GM21576 (cell line): ENCODE measurements at regions not wholly inside any gene's neighbourhood (a gene's known extent, or its start where the extent isn't known, plus 50 kb on each side); places are given as distances from the start of the nearest gene placed in this dataset.
"Not testable (repeated sequence)": the region's sequence is repeated elsewhere in the genome, so short reads cannot be mapped to it uniquely, and the experiment has no call there.

Experiments used
- ATAC-seq: cut with Tn5 transposase; IDR thresholded peaks from one replicate; pipeline ENCODE4 v1.9.1; 2021; ENCODE audit warnings: mild to moderate bottlenecking, moderate library complexity; ENCODE audit not compliant: unreplicated experiment

- ATAC-seq, result no peak
Observed at GRCh38 chr5:102554082-102554481, 55.3 kb upstream of the SLCO6A1 start.

GRCh38 chr5:102554728-102555127 is 55.9 kb upstream of the SLCO6A1 start:
- no peak for ATAC-seq

- no peak for ATAC-seq
Observed at GRCh38 chr5:102561894-102562760, 63.3 kb upstream of the SLCO6A1 start.

GRCh38 chr5:102570747-102571146 is 71.9 kb upstream of the SLCO6A1 start:
- no peak for ATAC-seq

DNA sequence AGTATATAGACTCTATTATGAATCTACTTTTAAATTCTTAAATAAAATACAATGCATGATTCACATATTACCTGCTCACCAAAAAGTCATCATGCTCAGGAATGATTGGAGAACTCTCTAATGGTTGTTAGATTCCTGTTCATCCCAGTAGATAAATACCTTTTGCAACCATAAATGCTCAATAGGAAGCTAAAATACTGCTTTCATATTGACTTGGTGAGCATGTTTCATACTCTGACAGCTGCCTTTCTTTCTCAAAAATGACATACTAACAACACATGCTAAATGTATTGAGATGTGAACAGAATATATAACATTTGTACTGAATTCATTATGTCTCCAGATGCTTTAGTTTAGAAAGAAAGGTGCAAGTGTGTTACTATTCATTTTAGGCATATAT is 79.6 kb upstream of the SLCO6A1 start:
- ATAC-seq, result no peak

- ATAC-seq, result no peak
Observed at GRCh38 chr5:102579379-102579778, 80.6 kb upstream of the SLCO6A1 start.

DNA sequence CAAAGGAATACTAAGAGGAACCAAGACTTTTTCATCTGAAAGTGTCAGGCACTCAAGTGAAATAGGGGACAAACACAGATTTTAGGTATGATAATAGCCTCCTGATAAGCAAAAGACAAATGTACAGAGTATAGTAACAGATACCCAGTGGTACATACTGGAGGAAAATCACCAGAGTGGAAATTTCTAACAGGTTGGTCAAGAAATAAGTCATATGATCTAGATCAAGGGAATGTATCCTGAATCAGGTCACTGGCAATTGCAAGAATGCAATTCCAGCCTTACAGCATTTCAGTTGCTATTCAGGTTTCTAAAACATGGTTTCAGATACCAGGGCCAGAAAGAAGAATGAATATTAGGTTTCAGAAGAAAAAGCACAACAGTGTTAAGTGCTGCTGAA is 82.2 kb upstream of the SLCO6A1 start:
- ATAC-seq, result no peak

GRCh38 chr5:102582696-102583095 is 83.9 kb upstream of the SLCO6A1 start:
- ATAC-seq, result no peak

GRCh38 chr5:102583276-102584124 is 84.7 kb upstream of the SLCO6A1 start:
- ATAC-seq, result no peak

DNA sequence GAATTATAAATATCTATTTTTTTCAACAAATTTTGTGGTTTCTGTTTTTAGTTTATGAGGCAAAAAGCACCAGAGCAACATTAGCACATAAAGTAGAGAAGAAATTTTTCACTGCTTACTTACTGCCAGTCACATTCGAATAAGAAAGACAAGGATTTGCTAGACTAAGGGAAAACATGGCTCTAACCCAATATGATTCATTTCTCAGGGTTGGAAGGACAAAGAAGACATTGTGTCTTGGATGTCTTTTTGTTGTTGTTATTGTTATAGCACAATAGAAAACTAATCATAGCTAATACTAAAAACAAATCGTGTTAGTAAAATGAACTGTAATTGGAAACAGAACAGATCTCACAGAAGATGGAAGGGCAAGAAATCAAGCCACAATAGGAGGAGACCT is 90.9 kb upstream of the SLCO6A1 start:
- ATAC-seq, result no peak

DNA sequence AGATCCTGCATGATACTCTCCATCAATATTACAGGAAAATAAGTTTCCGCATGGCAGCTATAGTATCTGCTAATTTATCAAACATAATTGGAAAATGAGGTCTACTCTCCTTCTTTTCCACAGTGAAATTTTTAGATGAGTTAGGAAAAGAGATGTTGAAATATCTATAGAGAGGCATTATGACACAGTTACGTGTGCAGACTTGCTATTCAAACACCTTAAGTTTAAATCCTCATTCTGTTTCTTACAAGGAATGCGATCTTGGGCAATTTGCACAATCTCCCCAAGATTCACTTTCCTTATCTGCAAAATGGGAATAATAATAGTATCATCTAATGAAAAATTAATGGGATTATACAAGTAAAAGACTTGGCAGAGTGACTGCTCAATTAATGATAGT is 91.7 kb upstream of the SLCO6A1 start:
- ATAC-seq, result no peak

GRCh38 chr5:102591650-102592049 is 92.8 kb upstream of the SLCO6A1 start:
- ATAC-seq, result peak; percentile 68

DNA sequence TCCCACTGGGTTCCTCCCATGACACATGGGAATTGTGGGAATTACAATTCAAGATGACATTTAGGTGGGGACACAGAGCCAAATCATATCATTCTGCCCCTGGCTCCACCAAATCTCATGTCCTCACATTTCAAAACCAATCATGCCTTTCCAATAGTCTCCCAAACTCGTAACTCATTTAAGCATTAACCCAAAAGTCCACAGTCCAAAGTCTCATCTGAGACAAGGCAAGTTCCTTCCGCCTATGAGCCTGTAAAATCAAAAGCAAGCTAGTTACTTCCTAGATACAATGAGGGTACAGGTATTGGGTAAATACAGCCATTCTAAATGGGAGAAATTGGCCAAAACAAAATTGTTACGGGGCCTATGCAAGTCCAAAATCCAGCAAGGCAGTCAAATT is 93.8 kb upstream of the SLCO6A1 start:
- not testable (repeated sequence) for ATAC-seq

DNA sequence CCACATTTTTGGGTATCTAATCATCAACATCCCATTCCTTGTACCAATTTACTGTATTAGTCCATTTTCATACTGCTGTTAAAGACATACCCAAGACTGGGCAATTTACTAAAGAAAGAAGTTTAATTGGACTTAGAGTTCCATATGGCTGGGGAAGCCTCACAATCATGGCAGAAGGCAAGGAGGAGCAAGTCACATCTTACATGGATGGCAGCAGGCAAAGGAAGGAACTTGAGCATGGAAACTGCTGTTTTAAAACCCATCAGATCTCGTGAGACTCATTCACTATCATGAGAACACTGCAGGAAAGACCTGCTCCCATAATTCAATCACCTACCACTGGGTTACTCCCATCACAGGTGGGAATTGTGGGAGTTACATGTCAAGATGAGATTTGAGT is 95.4 kb upstream of the SLCO6A1 start:
- no peak for ATAC-seq

DNA sequence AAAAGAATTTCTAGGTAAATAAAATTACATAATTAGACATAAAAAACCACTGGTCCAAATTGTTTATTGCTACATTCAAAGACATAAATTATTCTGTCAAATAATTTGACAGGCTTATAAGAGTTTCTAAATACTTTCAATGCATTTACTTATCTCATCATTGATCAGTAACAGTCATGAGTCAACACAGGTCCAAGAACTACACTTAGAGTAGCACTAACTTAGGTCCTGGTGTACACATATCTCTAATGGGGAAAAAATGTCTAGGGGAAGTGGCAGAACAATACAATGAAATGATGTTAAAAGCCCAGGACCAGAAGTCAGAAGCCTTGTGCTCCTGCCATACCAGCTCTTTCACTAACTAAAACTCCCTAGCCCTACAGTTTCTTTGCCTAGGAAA is 96.5 kb upstream of the SLCO6A1 start:
- no peak for ATAC-seq

GRCh38 chr5:102596113-102596512 is 97.3 kb upstream of the SLCO6A1 start:
- peak; percentile 71 for ATAC-seq

DNA sequence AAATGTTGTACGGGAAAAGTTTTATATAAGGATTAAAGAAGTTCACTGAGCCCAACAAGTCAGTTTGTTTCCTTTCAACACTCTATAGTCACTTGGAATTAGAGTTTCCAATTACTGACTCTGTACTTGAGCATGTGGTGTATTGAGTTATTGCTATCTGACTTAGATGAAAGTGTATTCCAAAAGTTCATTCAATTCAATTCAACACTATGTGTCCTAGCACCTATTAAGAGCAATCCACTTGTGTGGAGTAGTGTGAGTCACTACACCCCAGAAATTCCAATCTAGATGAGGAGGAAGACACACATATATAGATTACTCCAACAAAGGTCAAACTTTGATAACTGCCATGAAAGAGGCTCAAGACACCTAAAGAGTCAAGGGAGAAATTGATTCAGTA is 98.2 kb upstream of the SLCO6A1 start:
- no peak for ATAC-seq

- ATAC-seq, result no peak
Observed at GRCh38 chr5:102599289-102599688, 100.5 kb upstream of the SLCO6A1 start.

DNA sequence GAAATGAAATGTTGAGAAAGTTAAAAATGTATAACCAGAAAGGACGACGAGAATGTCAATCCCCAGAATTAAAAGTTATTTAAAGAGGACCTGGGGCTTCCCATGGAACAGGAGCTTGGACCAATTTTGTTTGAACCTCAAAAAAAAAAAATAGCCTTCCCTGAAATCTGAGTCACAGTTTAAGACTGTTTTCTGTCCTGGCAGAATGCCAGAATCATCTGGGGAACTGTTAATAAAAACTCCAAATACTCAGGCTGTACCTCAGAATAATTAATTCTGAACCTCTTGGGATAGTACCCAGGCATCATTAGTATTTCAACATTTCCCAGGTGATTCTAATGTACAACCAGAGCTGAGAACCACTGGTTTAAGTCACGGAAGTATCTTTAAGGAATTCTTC is 102.2 kb upstream of the SLCO6A1 start:
- ATAC-seq, result no peak

- ATAC-seq, result no peak
Observed at GRCh38 chr5:102603670-102604069, 104.9 kb upstream of the SLCO6A1 start.

- no peak for ATAC-seq
Observed at GRCh38 chr5:102608414-102608813, 109.6 kb upstream of the SLCO6A1 start.

DNA sequence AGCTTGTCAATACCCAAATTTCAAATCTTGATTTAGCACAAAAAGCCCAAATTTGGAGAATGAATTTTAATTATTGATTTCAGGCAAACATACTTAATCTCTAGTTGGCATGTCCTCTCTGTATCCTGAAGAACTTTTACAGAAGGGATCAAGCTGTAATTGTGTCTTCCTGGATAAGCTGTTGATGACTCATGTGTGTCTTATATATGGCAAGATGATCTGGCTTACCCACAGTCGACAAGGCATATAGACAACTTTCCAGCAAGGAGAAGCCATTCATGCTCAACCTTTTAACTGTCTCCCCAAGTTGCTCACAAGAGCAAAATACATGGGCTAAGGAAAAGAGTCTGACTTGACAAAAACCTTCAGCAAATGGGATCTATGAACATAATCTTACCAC is 112.5 kb upstream of the SLCO6A1 start:
- no peak for ATAC-seq
